HG03520 (cell line): ENCODE measurements at regions not wholly inside any gene's neighbourhood (a gene's known extent, or its start where the extent isn't known, plus 50 kb on each side); places are given as distances from the start of the nearest gene placed in this dataset.

Experiments used
- ATAC-seq: cut with Tn5 transposase; IDR thresholded peaks from one replicate; pipeline ENCODE4 v1.9.1; 2021; ENCODE audit warnings: mild to moderate bottlenecking, moderate library complexity; ENCODE audit not compliant: unreplicated experiment

GRCh38 chr20:6831461-6831860 is 64.0 kb downstream of the BMP2 start:
- no peak for ATAC-seq

DNA sequence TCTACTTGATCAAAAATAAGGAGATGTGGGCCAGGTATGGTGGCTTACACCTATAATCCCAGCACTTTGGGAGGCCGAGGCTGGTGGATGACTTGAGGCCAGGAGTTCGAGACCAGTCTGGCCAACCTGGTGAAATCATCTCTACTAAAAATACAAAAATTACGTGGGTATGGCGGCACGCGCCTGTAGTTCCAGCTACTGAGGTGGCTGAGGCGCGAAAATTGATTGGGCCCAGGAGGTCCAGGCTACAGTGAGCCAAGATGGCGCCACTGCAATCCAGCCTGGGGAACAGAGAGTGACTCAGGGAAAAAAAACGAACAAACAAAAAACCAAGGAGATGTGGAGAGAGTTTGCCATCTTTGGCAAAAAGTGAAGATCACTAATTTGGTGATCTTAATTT is 65.3 kb downstream of the BMP2 start:
- ATAC-seq, result no peak

DNA sequence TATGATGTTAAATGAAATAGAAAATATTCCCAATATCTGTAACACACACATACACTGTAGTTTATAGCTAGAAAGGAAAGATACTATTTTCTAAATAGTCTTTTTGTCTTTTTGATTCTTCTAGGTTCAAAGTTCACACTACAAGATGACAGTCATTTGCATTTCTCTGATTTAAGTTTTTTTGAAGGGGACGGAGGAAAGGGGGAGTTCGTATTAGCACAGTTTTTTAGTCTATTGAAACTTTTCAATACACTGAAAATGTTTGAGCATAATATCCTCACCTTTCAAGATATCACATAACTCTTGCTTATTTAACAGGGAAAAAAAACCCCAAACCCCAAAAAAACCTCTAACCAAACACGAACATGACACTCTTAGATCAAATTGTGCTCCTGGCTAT is 68.1 kb downstream of the BMP2 start:
- ATAC-seq, result no peak

- ATAC-seq, result no peak
Observed at GRCh38 chr20:6836821-6837374, 69.4 kb downstream of the BMP2 start.

- no peak for ATAC-seq
Observed at GRCh38 chr20:6837730-6838129, 70.2 kb downstream of the BMP2 start.

- no peak for ATAC-seq
Observed at GRCh38 chr20:6838181-6838826, 70.8 kb downstream of the BMP2 start.

DNA sequence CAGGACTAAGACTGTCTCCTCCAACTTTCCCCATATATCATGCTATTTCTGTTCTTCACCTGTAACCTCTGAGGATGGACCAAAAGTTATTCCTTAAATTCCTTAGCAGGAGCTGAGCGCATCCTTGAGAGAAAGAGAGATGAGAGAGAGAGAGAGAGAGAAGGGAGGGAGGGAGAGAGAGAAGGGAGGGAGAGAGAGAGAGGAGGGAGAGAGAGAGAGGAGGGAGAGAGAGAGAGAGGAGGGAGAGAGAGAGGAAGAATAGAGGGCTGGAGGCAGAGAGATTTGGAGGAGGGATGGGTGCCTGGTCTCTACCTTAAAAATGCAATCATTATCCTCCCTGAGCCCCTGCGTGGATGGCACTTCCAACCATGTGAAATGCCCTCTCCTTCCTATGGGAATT is 73.6 kb downstream of the BMP2 start:
- ATAC-seq, result no peak

DNA sequence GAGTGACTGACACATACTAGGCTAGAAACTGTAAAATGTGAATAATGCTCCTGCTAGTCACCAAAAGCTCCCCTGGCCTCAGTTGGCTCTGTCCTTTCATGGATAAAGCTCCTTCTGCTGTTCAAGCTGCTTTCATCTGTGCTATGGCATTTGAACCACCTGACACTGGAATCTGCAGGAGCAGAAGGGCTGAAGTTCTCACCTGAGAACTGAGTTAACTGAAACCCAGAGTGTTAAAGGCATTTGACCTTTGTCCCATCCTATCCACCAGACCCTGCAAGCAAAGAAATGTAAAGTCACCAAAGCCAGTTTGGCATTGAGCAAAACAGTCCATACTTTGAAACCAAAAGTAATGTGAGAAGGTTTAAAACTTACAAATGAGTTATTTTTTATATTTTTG is 77.7 kb downstream of the BMP2 start:
- no peak for ATAC-seq

DNA sequence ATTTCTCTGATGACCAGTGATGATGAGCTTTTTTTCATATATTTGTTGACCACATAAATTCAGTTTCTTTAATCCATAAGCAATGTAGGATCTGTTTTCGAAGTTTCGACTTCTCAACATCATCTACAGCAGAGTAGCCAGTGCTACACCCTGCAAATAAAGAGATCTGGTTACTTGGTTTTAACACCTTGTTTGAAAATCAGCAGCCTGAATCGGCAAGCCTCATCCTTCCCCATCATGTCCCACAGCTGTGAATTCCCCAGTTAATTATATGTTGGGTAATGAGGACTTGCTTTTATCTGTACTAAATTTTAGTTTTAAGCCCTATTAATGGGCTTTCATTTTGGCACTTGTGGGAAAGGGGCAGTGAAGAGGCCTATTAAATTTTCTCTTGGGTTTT is 80.6 kb downstream of the BMP2 start:
- no peak for ATAC-seq

GRCh38 chr20:6848992-6849391 is 81.5 kb downstream of the BMP2 start:
- ATAC-seq, result no peak

- no peak for ATAC-seq
Observed at GRCh38 chr20:6851136-6851535, 83.7 kb downstream of the BMP2 start.

- ATAC-seq, result no peak
Observed at GRCh38 chr20:6852478-6852877, 85.0 kb downstream of the BMP2 start.

DNA sequence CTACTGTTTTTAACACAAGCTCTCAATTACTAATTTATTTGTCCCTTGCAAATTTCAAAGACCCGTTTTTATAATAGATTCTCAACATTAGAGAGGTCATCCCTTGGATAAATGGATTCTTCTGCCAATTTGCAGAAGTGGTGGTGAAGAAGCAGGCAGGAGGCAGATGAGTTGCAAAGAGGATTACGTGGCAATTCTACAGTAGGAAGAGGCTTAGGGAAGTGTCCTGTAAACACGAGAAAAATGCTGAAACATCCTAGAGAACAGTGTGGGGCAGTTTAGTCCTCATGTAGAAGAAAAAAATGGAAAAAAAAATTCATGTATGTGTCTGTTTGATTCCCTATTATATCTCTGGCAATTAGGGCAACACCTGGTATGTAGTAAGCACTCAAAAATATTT is 87.6 kb downstream of the BMP2 start:
- no peak for ATAC-seq

DNA sequence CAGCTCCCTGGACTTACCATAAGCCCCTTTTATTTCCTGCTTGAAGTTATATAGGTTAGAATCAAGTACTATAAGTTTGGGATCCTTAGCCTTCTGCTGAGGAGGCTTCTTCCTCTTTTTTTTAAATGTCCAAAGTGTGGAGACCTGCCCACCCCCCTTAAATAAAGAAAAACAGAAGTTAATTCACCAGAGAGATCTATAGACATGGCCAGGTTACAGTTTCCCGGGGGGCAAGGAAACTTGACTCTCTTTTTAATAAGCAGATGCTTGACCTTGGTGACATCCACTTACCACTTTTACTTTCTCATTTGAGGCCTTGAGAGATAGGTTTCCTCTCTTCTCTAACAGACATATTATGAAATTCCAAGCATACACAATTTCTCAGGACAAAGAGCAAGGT is 88.3 kb downstream of the BMP2 start:
- ATAC-seq, result no peak

DNA sequence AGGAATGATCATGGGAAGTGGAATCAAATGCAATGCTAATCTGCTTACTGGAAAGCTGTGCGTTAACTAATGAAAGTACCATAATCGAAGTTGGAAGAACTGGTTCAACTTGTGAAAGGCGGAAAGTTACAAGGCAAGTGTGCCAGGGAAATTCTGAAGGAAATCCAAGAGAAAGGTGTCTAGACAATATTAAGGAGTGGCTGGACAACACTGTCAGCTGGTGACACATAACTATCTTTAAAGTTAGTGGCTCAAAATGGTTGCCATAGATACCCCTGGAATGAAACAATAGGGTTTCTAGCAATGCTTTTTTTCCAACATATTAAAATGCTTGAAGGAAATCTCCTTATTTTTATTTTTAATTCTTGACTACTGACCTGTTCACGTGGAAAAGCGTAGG is 90.4 kb downstream of the BMP2 start:
- ATAC-seq, result no peak

GRCh38 chr20:6863355-6863754 is 95.9 kb downstream of the BMP2 start:
- ATAC-seq, result no peak

GRCh38 chr20:6863798-6864201 is 96.3 kb downstream of the BMP2 start:
- no peak for ATAC-seq

DNA sequence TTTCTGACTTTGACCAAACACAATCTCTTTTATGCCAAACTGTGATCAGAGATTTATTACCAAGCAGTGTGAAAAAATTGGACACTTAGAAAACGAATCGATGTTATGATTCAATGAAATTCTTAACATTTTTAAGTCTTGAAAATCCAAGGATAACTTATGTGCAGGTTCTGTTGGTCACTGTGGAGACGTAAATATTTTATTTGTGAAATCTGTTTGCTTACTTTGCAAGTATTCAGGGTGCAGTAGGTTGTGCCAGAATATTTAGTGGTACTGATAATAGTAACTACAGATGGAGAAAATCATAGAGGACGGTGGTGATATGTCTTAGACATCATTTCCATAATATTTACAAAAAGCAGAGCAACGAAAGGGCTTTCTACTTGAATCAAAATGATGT is 97.3 kb downstream of the BMP2 start:
- ATAC-seq, result no peak

DNA sequence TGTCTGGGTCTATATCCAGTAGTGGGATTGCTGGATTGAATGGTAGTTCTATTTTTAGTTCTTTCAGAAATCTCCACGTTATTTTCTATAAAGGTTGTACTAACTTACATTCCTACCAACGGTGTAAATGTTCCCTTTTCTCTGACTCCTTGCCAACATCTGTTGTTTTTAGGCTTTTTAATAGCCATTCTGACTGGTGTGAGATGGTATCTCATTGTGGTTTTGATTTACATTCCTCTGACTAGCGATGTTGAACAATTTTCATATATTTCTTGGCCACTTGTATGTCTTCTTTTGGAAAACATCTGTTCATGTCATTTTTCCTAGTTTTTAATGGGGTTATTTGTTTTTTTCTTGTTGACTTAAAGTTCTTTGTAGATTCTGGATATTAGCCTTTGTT is 99.3 kb downstream of the BMP2 start:
- no peak for ATAC-seq

DNA sequence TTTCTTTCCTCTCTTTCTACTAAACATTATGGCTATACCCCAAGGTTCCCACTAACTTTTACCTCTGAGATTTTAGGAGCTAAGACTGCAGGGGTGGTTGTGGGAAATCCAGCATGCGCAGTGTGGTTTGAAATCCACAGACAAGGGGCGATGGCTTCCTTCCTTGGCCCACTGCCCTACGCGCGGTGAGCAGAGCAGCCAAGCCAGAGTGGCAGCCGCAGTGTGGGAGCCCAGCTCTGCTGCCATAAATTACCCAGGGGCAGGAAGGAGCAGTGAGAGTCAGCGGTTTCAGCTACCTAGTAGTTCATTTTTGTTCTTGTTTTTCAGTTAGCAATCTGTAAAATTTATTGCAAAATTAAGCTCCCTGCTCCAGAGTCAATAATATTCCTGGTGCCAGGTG is 101.4 kb downstream of the BMP2 start:
- ATAC-seq, result no peak

DNA sequence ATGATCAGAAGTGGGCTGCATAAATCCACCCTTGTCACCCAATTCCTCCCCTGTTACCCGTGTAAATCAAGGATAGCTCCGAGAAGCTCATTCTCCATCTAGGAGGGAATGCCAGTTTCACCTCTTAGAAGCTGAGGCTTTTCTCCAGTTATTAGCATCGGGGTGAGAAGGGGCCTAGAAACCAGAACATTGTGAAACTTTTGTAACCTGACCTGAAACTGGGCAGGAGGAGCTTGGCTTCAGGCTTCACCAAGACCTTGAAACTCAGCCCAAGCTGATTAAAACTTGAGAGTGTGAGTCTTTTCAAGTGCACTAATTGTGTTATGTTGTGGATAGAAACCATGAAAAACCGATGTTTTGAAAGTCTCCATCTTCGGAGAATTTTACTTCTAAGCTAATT is 103.1 kb downstream of the BMP2 start:
- no peak for ATAC-seq

GRCh38 chr20:6877633-6878032 is 110.1 kb downstream of the BMP2 start:
- no peak for ATAC-seq

GRCh38 chr20:6882561-6883291 is 115.2 kb downstream of the BMP2 start:
- no peak for ATAC-seq
